SK-N-MC (cell line): ENCODE measurements at regions not wholly inside any gene's neighbourhood (a gene's known extent, or its start where the extent isn't known, plus 50 kb on each side); places are given as distances from the start of the nearest gene placed in this dataset.
"Not testable (repeated sequence)": the region's sequence is repeated elsewhere in the genome, so short reads cannot be mapped to it uniquely, and the experiment has no call there.

Source experiments
- DNase-seq: peaks from one replicate; pipeline ENCODE4 v3.0.0-alpha.2; 2011; ENCODE audit warnings: low read depth, low spot score
- H3K27ac ChIP-seq: fragments of 200-600 bp; sonication (generic); 2 replicates; pipeline ENCODE4 v1.5.1; 2016; ENCODE audit warnings: mixed run types
- H3K36me3 ChIP-seq: fragments of 200-600 bp; sonication (generic); 2 replicates; pipeline ENCODE4 v1.6.1; 2017; ENCODE audit warnings: antibody characterized with exemption, low read length, mixed read lengths; ENCODE audit not compliant: insufficient read depth
- H3K4me3 ChIP-seq: fragments of 200-600 bp; sonication (generic); 2 replicates; pipeline ENCODE4 v1.5.1; 2016
- H3K9ac ChIP-seq: fragments of 200-600 bp; sonication (generic); 2 replicates; pipeline ENCODE4 v1.8.0; 2017; ENCODE audit warnings: mixed run types, mixed read lengths; ENCODE audit not compliant: insufficient read length
- H3K9me3 ChIP-seq: fragments of 200-600 bp; sonication (generic); 2 replicates; pipeline ENCODE4 v1.6.1; 2017; ENCODE audit warnings: low read depth, mild to moderate bottlenecking, antibody characterized with exemption, low read length, moderate library complexity, mixed read lengths
- EZH2 ChIP-seq: fragments of 200-600 bp; sonication (generic); IDR thresholded peaks from one replicate; pipeline ENCODE4 v1.6.1; 2017; ENCODE audit warnings: antibody characterized with exemption
- FOXP2 ChIP-seq: optimal IDR thresholded peaks from 2 replicates; pipeline ENCODE3; 2011; ENCODE audit warnings: mild to moderate bottlenecking, moderate library complexity; ENCODE audit not compliant: insufficient read depth; ENCODE audit errors: extremely low read length, control extremely low read depth
- POLR2AphosphoS5 ChIP-seq: IDR thresholded peaks from 2 replicates; pipeline ENCODE4 v1.6.1; 2012; ENCODE audit warnings: mild to moderate bottlenecking, low read depth, low read length, borderline replicate concordance

DNA sequence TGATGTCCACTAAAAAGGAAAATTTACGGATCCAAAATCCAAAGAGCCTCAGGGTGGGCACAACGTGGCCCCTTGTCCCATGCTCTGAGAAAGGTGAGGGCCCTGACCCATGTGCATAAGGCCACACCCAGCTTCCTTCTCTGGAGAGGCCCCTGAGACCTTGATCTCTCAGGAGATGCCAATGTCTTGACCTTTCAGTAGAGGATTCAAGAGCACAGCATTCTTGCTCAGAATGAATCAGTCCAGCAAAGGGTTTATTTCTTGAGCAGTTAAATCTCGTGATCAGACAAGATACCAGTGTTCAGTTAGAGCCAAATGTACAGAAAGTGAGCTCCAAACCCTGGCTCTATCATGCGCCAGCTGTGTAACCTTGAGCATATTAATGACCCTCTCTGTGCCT, 115.9 kb upstream of the DAPK1 start:
- Histone ChIP-seq H3K4me3 (peak overlapping the region; percentile 24), H3K9ac (peak overlapping the region; percentile 19), H3K27ac (peak overlapping the region; percentile 81), H3K36me3 (no peaks in the 10 kb centered on the region), H3K9me3 (no peaks in the 10 kb centered on the region)
- no peak for DNase-seq
- TF ChIP-seq POLR2AphosphoS5 = no peak
- no peak for TF ChIP-seq EZH2
- no peak for TF ChIP-seq FOXP2

- Histone ChIP-seq H3K4me3 (no peak overlapping the region), H3K27ac (peak overlapping the region; percentile 23; the same call in 1 of the 2 replicates), H3K9me3 (no peaks in the 10 kb centered on the region), H3K9ac (no peak overlapping the region), H3K36me3 (no peaks in the 10 kb centered on the region)
- TF ChIP-seq EZH2 (no peak), FOXP2 (no peak), POLR2AphosphoS5 (no peak)
- no peak for DNase-seq
Observed at GRCh38 chr9:87382900-87383299, 114.8 kb upstream of the DAPK1 start.

DNA sequence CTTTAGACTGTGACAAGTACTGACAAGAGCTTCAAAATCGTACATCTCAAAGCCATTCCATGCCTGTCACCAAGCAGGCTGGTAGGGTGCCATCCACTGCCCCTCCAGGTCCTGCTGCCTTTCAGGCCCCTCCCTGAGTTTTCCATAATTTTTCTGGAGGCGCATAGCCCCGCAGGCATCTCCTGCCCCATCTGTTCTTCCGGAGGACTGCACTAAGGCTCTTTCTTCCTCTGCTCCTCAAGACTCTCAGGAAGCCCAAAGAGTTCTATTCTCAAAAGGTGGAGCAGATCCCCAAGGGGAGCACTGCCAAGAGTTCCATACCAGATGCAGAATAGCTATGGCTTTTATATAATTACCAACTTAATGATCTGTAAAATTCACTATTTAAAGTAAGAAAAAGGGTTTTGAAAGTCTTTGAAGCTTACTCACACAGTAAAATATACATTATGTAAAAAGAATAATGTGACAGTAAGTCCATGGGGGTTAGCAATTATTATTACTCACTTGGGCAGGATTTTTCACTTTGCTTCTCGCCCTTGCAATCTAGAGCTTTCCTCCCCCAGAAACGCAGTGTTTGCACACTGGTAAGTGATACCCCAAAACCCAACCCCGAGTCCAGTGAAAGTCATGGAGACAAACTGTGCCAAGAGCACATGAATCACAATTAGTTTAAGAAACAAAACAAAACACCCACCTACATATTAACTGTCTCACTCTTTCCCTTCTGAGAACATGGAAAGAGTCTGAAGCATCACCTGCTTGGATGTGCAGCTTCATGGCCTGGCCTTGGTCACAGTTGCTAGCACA, 114.1 kb upstream of the DAPK1 start:
- Histone ChIP-seq H3K27ac (peak overlapping the region; percentile 23; the same call in 1 of the 2 replicates), H3K9me3 (no peaks in the 10 kb centered on the region), H3K36me3 (no peaks in the 10 kb centered on the region), H3K9ac (no peak overlapping the region), H3K4me3 (no peak overlapping the region)
- TF ChIP-seq EZH2 (no peak), POLR2AphosphoS5 (no peak), FOXP2 (no peak)
- DNase-seq = no peak

GRCh38 chr9:87386490-87387025, 111.1 kb upstream of the DAPK1 start:
- Histone ChIP-seq H3K9ac (no peak overlapping the region), H3K27ac (no peak overlapping the region), H3K36me3 (no peaks in the 10 kb centered on the region), H3K4me3 (no peak overlapping the region), H3K9me3 (no peaks in the 10 kb centered on the region)
- TF ChIP-seq EZH2 = no peak
- no peak for TF ChIP-seq POLR2AphosphoS5
- TF ChIP-seq FOXP2 = no peak
- DNase-seq = no peak

GRCh38 chr9:87387351-87388011, 110.2 kb upstream of the DAPK1 start:
- Histone ChIP-seq H3K27ac (no peak overlapping the region), H3K9me3 (no peaks in the 10 kb centered on the region), H3K4me3 (no peak overlapping the region), H3K9ac (no peak overlapping the region), H3K36me3 (no peaks in the 10 kb centered on the region)
- no peak for DNase-seq
- TF ChIP-seq POLR2AphosphoS5 (no peak), EZH2 (no peak), FOXP2 (no peak)

GRCh38 chr9:87388708-87389107, 109.0 kb upstream of the DAPK1 start:
- H3K9ac ChIP-seq, H3K9me3 ChIP-seq, H3K27ac ChIP-seq, DNase-seq, H3K4me3 ChIP-seq, H3K36me3 ChIP-seq: not testable (repeated sequence)

GRCh38 chr9:87389936-87390335, 107.7 kb upstream of the DAPK1 start:
- no peaks in the 10 kb centered on the region for H3K9me3 ChIP-seq
- DNase-seq = no peak
- TF ChIP-seq FOXP2 (no peak), POLR2AphosphoS5 (no peak), EZH2 (no peak)
- H3K9ac ChIP-seq = no peak overlapping the region
- H3K27ac ChIP-seq = no peak overlapping the region
- H3K36me3 ChIP-seq = no peaks in the 10 kb centered on the region
- no peak overlapping the region for H3K4me3 ChIP-seq

GRCh38 chr9:87390361-87390760, 107.3 kb upstream of the DAPK1 start:
- Histone ChIP-seq H3K9ac (no peak overlapping the region), H3K4me3 (no peak overlapping the region), H3K9me3 (no peaks in the 10 kb centered on the region), H3K27ac (no peak overlapping the region), H3K36me3 (no peaks in the 10 kb centered on the region)
- TF ChIP-seq EZH2 = no peak
- TF ChIP-seq POLR2AphosphoS5 = no peak
- no peak for TF ChIP-seq FOXP2
- no peak for DNase-seq
